H1 (cell line): ENCODE measurements at regions not wholly inside any gene's neighbourhood (a gene's known extent, or its start where the extent isn't known, plus 50 kb on each side); places are given as distances from the start of the nearest gene placed in this dataset.

ENCODE experiments used
- CTCF ChIA-PET: fragments of 300-600 bp; sonication (Branson Sonifier 250); formaldehyde crosslinking; loops from one replicate; lab custom pipeline; 2021; ENCODE audit not compliant: partially characterized antibody; lab: Charles Lee
- POLR2A ChIA-PET: fragments of 300-600 bp; sonication (Branson Sonifier 250); formaldehyde crosslinking; loops from one replicate; lab custom pipeline; 2021; ENCODE audit warnings: inconsistent platforms; ENCODE audit not compliant: partially characterized antibody; lab: Charles Lee
- DNase-seq, 2 experiments: peaks; one replicate each; pipeline versions ENCODE4 v3.0.0 to v3.0.0-alpha.2; 2010 to 2022; ENCODE audit warnings: low spot score in 2 of 2, low read depth in 1 of 2, mixed read lengths in 1 of 2
- FAIRE-seq: peaks from 2 replicates; lab custom pipeline; 2011; peaks lifted over from hg19 to GRCh38; lab: Jason Lieb, UNC
- H2AFZ ChIP-seq: 2 replicates; pipeline ENCODE4 v1.8.1; 2012; ENCODE audit warnings: low read length, inconsistent platforms
- H2AK5ac ChIP-seq: 2 replicates; pipeline ENCODE4 v1.6.1; 2013; ENCODE audit warnings: low read depth, low read length
- H2BK120ac ChIP-seq: replicated peaks from 2 replicates; pipeline ENCODE3; 2013; ENCODE audit warnings: low read depth, low read length, inconsistent platforms
- H2BK12ac ChIP-seq: 2 replicates; pipeline ENCODE4 v1.6.1; 2013; ENCODE audit warnings: low read depth, low read length
- H2BK15ac ChIP-seq: 2 replicates; pipeline ENCODE4 v1.6.1; 2013; ENCODE audit warnings: low read length
- H2BK20ac ChIP-seq: 2 replicates; pipeline ENCODE4 v1.6.1; 2013; ENCODE audit warnings: low read length
- H2BK5ac ChIP-seq: 2 replicates; pipeline ENCODE4 v1.6.1; 2013; ENCODE audit warnings: low read depth, low read length
- H3K14ac ChIP-seq: 2 replicates; pipeline ENCODE4 v1.6.1; 2013; ENCODE audit warnings: inconsistent platforms; ENCODE audit not compliant: insufficient read length
- H3K18ac ChIP-seq: 2 replicates; pipeline ENCODE4 v1.6.1; 2013; ENCODE audit warnings: low read length; ENCODE audit errors: extremely low read depth
- H3K23ac ChIP-seq: 2 replicates; pipeline ENCODE4 v1.6.1; 2013; ENCODE audit warnings: inconsistent platforms; ENCODE audit not compliant: insufficient read length
- H3K23me2 ChIP-seq: 2 replicates; pipeline ENCODE4 v1.6.1; 2013; ENCODE audit warnings: low read depth, low read length
- H3K27ac ChIP-seq: 2 replicates; pipeline ENCODE4 v1.6.1; 2011; ENCODE audit warnings: low read depth, low read length, inconsistent platforms
- H3K27me3 ChIP-seq, 4 experiments: replicated peaks in 1 of 4; 1 replicate in 1 of 4; 2 replicates in 3 of 4; pipeline versions ENCODE4 v1.6.1 to v1.8.1; 2011 to 2013; ENCODE audit warnings: low read length in 3 of 4, mild to moderate bottlenecking in 3 of 4, inconsistent platforms in 2 of 4, mixed read lengths in 2 of 4, moderate library complexity in 1 of 4; ENCODE audit not compliant: control insufficient read depth in 3 of 4, insufficient read depth in 3 of 4; ENCODE audit errors: extremely low read depth in 1 of 4
- H3K36me3 ChIP-seq, 4 experiments: 2 replicates each; pipeline versions ENCODE4 v1.6.1 to v1.8.1; 2011 to 2013; ENCODE audit warnings: mild to moderate bottlenecking in 4 of 4, low read length in 3 of 4, moderate library complexity in 2 of 4, control low read depth in 1 of 4, inconsistent platforms in 1 of 4; ENCODE audit not compliant: insufficient read depth in 4 of 4, control insufficient read depth in 2 of 4
- H3K4ac ChIP-seq: replicated peaks from 2 replicates; pipeline ENCODE3; 2013; ENCODE audit warnings: low read length, low read depth, mixed read lengths, inconsistent platforms; ENCODE audit not compliant: insufficient read length
- H3K4me1 ChIP-seq, 4 experiments: replicated peaks in 1 of 4; 1 replicate in 1 of 4; 2 replicates in 3 of 4; pipeline versions ENCODE4 v1.6.1 to v1.8.1; 2011 to 2013; ENCODE audit warnings: low read length in 3 of 4, inconsistent platforms in 2 of 4, mixed read lengths in 1 of 4; ENCODE audit not compliant: insufficient read depth in 4 of 4, control insufficient read depth in 3 of 4
- H3K4me2 ChIP-seq, 2 experiments: 2 replicates each; pipeline versions ENCODE4 v1.6.1 to v1.8.1; 2011 to 2013; ENCODE audit warnings: low read depth in 2 of 2, low read length in 2 of 2, control low read depth in 1 of 2, inconsistent platforms in 1 of 2, mild to moderate bottlenecking in 1 of 2; ENCODE audit not compliant: insufficient read depth in 1 of 2
- H3K4me3 ChIP-seq, 4 experiments: fragments of 200-600, 300-600 bp in 1 of 4; sonication (generic), shearing (Covaris generic), sonication (Bioruptor Twin) in 1 of 4; 2 replicates each; pipeline versions ENCODE4 v1.5.1 to v1.8.1; 2011 to 2016; ENCODE audit warnings: low read length in 4 of 4, low read depth in 3 of 4, control low read depth in 2 of 4, inconsistent platforms in 2 of 4, mild to moderate bottlenecking in 2 of 4, mixed read lengths in 1 of 4, moderate library complexity in 1 of 4; ENCODE audit not compliant: insufficient read depth in 2 of 4; ENCODE audit errors: extremely low read depth in 1 of 4
- H3K56ac ChIP-seq: replicated peaks from 2 replicates; pipeline ENCODE3; 2013; ENCODE audit warnings: low read depth, mild to moderate bottlenecking, mixed read lengths, low read length, inconsistent platforms; ENCODE audit not compliant: insufficient read length
- H3K79me1 ChIP-seq: 2 replicates; pipeline ENCODE4 v1.6.1; 2013; ENCODE audit warnings: low read depth, low read length, control low read depth
- H3K79me2 ChIP-seq, 2 experiments: 2 replicates each; pipeline versions ENCODE4 v1.6.1 to v1.8.1; 2012 to 2013; ENCODE audit warnings: low read length in 2 of 2, mild to moderate bottlenecking in 2 of 2, inconsistent platforms in 1 of 2; ENCODE audit not compliant: insufficient read depth in 2 of 2, control insufficient read depth in 1 of 2
- H3K9ac ChIP-seq, 4 experiments: replicated peaks in 1 of 4; 1 replicate in 1 of 4; 2 replicates in 3 of 4; pipeline versions ENCODE4 v1.6.1 to v1.8.1; 2011 to 2013; ENCODE audit warnings: low read depth in 3 of 4, low read length in 3 of 4, control low read depth in 2 of 4, mild to moderate bottlenecking in 2 of 4, moderate library complexity in 2 of 4, inconsistent platforms in 1 of 4; ENCODE audit errors: extremely low read depth in 1 of 4
- H3K9me3 ChIP-seq, 2 experiments: 2 replicates each; pipeline versions ENCODE4 v1.6.1 to v1.8.1; 2012 to 2013; ENCODE audit warnings: mild to moderate bottlenecking in 2 of 2, moderate library complexity in 2 of 2, control low read depth in 1 of 2, inconsistent platforms in 1 of 2, low read depth in 1 of 2, low read length in 1 of 2, mixed read lengths in 1 of 2; ENCODE audit not compliant: insufficient read depth in 2 of 2
- H4K20me1 ChIP-seq, 2 experiments: replicated peaks in 1 of 2; 2 replicates each; pipeline versions ENCODE3 to v1.8.1; 2011 to 2013; ENCODE audit warnings: inconsistent platforms in 2 of 2, low read length in 2 of 2, mild to moderate bottlenecking in 1 of 2; ENCODE audit not compliant: insufficient read depth in 2 of 2, control insufficient read depth in 1 of 2
- H4K5ac ChIP-seq: 2 replicates; pipeline ENCODE4 v1.6.1; 2013; ENCODE audit warnings: low read length, low read depth, mixed read lengths, inconsistent platforms; ENCODE audit not compliant: insufficient read length
- H4K8ac ChIP-seq: 2 replicates; pipeline ENCODE4 v1.8.0; 2013; ENCODE audit warnings: mild to moderate bottlenecking, moderate library complexity, low read length, inconsistent platforms; ENCODE audit not compliant: insufficient read depth; ENCODE audit errors: extremely low read depth
- H4K91ac ChIP-seq: replicated peaks from 2 replicates; pipeline ENCODE3; 2013; ENCODE audit warnings: low read length, mixed read lengths, inconsistent platforms; ENCODE audit not compliant: insufficient read length
- CBX5 ChIP-seq: fragments of 300-800, 300-1000 bp; sonication (generic); IDR thresholded peaks from 2 replicates; pipeline ENCODE4 v1.7.1; 2016; ENCODE audit warnings: antibody characterized with exemption, low read length, low read depth
- CHD2 ChIP-seq: IDR thresholded peaks from 2 replicates; pipeline ENCODE4 v1.6.1; 2012; ENCODE audit warnings: low read length, improper control_type of control experiment
- KDM4A ChIP-seq: IDR thresholded peaks from one replicate; pipeline ENCODE4 v1.7.1; 2012; ENCODE audit warnings: low read depth, mild to moderate bottlenecking, moderate library complexity, low read length, inconsistent platforms; ENCODE audit not compliant: severe bottlenecking
- SP4 ChIP-seq: IDR thresholded peaks from 2 replicates; pipeline ENCODE4 v1.6.1; 2012; ENCODE audit warnings: low read length, inconsistent platforms
- WGBS, 2 experiments: shearing (Covaris generic) in 1 of 2; methylation state at CpG; one replicate each; pipeline versions ENCODE4 v1.1.6 to v1.1.7; 2013 to 2015; ENCODE audit warnings: low lambda C conversion rate in 2 of 2, mixed read lengths in 2 of 2, inconsistent platforms in 1 of 2, low coverage in 1 of 2, missing lambda C conversion rate in 1 of 2; ENCODE audit not compliant: insufficient replicate concordance in 2 of 2, insufficient coverage in 1 of 2, insufficient read length in 1 of 2; ENCODE audit errors: extremely low coverage in 1 of 2, missing lambda C conversion rate in 1 of 2; 5-methylcytosine and 5-hydroxymethylcytosine counted together
- TF ChIP-seq, protein P1 (sequence below): IDR thresholded peaks from 2 replicates; pipeline ENCODE4 v1.6.1; 2012; ENCODE audit warnings: inconsistent platforms

GRCh38 chr1:230507236-230507635 lies 81.1 kb upstream of the PGBD5 start:
- 86% methylated on average over 2 of the region's 2 CpGs; no CpG with 5 or more reads in 1 of the 2 experiments for WGBS, 2 experiments
- H3K4me1 ChIP-seq, result 0 out of 7 replicates have a peak, but pooled peaks cover 0 to 3% (median 0%) of the 10 kb centered on the region in 4 experiments
- H2AK5ac ChIP-seq, result no peak overlapping the region
- TF ChIP-seq, protein P1, sequence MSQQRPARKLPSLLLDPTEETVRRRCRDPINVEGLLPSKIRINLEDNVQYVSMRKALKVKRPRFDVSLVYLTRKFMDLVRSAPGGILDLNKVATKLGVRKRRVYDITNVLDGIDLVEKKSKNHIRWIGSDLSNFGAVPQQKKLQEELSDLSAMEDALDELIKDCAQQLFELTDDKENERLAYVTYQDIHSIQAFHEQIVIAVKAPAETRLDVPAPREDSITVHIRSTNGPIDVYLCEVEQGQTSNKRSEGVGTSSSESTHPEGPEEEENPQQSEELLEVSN, result no peak
- TF ChIP-seq CHD2, result no peak
- TF ChIP-seq SP4, result no peak
- TF ChIP-seq KDM4A, result no peak
- TF ChIP-seq CBX5, result no peak
- H3K27ac ChIP-seq, result no peak overlapping the region
- H2BK20ac ChIP-seq, result no peak overlapping the region
- no peak overlapping the region for H2BK5ac ChIP-seq
- no peak overlapping the region for H3K18ac ChIP-seq
- H2AFZ ChIP-seq, result no peak overlapping the region
- H4K20me1 ChIP-seq, result no peaks in the 10 kb centered on the region
- no peak for FAIRE-seq
- H3K79me1 ChIP-seq, result no peaks in the 10 kb centered on the region
- ChIA-PET CTCF (interaction anchor here (0.7 kb wide), 1 partner anchor 701 kb away, joined by 3 read pairs; no protein-coding TSS in a partner anchor), POLR2A (no interaction called here)
- 0 out of 2 replicates have a peak overlapping the region, but pooled peaks have one; percentile 3 for H2BK12ac ChIP-seq
- no peak overlapping the region for H3K56ac ChIP-seq
- H3K9ac ChIP-seq, result no peak overlapping the region
- no peak overlapping the region for H2BK15ac ChIP-seq
- H3K79me2 ChIP-seq, result no peaks in the 10 kb centered on the region
- no peak overlapping the region for H3K23ac ChIP-seq
- H4K5ac ChIP-seq, result no peak overlapping the region
- no peak overlapping the region for H3K14ac ChIP-seq
- no peaks in the 10 kb centered on the region for H3K23me2 ChIP-seq
- H4K91ac ChIP-seq, result no peak overlapping the region
- H4K8ac ChIP-seq, result no peak overlapping the region
- H2BK120ac ChIP-seq, result no peak overlapping the region
- no peak overlapping the region for H3K4me3 ChIP-seq
- peaks cover 0 to 3% of the 10 kb centered on the region in 2 experiments; a peak in 1 of 4 replicates for H3K9me3 ChIP-seq
- no peak overlapping the region for H3K4ac ChIP-seq
- no peaks in the 10 kb centered on the region for H3K27me3 ChIP-seq
- H3K36me3 ChIP-seq, result no peaks in the 10 kb centered on the region
- no peak for DNase-seq
- no peak overlapping the region for H3K4me2 ChIP-seq
